WTC11 (cell line): ENCODE measurements at regions not wholly inside any gene's neighbourhood (a gene's known extent, or its start where the extent isn't known, plus 50 kb on each side); places are given as distances from the start of the nearest gene placed in this dataset.

Experiments
- ATAC-seq: fragments of 200-7000 bp; cut with Tn5 transposase; 2 replicates; pipeline ENCODE4 v1.10.0; 2021; ENCODE audit warnings: mild to moderate bottlenecking, moderate library complexity
- CTCF ChIA-PET: fragments of 300-600 bp; sonication (Branson Sonifier 250); formaldehyde crosslinking; loops from one replicate; lab custom pipeline; 2021; ENCODE audit warnings: antibody characterized with exemption; lab: Charles Lee
- POLR2A ChIA-PET: fragments of 350-600 bp; sonication (Branson Sonifier 250); formaldehyde crosslinking; loops from one replicate; lab custom pipeline; 2021; ENCODE audit warnings: antibody characterized with exemption; lab: Charles Lee
- DNase-seq: peaks from one replicate; pipeline ENCODE4 v3.0.0; 2021; ENCODE audit warnings: low spot score
- H3K27ac Mint-ChIP-seq: 2 replicates; pipeline ENCODE4 v1.8.0; 2021; ENCODE audit warnings: mixed read lengths
- H3K27me3 Mint-ChIP-seq: 2 replicates; pipeline ENCODE4 v1.8.0; 2021; ENCODE audit warnings: low read depth, mild to moderate bottlenecking, moderate library complexity, mixed read lengths
- H3K36me3 Mint-ChIP-seq: 2 replicates; pipeline ENCODE4 v1.8.0; 2021; ENCODE audit warnings: mixed read lengths
- H3K4me1 Mint-ChIP-seq: 2 replicates; pipeline ENCODE4 v1.8.0; 2022; ENCODE audit warnings: mixed read lengths
- H3K4me3 Mint-ChIP-seq: 2 replicates; pipeline ENCODE4 v1.8.0; 2021; ENCODE audit warnings: mild to moderate bottlenecking, moderate library complexity, mixed read lengths
- H3K9me3 Mint-ChIP-seq: 2 replicates; pipeline ENCODE4 v1.8.0; 2021; ENCODE audit warnings: mixed read lengths
- CREM ChIP-seq: sonication (generic); formaldehyde crosslinking; IDR thresholded peaks from 2 replicates; pipeline ENCODE4 v1.8.1; 2022; ENCODE audit warnings: mild to moderate bottlenecking, missing genetic modification reagents, moderate library complexity
- ESRRA ChIP-seq: sonication (generic); formaldehyde crosslinking; IDR thresholded peaks from 2 replicates; pipeline ENCODE4 v1.8.1; 2022; ENCODE audit warnings: mild to moderate bottlenecking, missing genetic modification reagents, borderline replicate concordance
- GTF2I ChIP-seq: fragments of 250-450 bp; sonication (Bioruptor Pico); conservative IDR thresholded peaks from 2 replicates; pipeline ENCODE4 v1.4.0; 2021; ENCODE audit warnings: mild to moderate bottlenecking
- IRF2 ChIP-seq: sonication (generic); formaldehyde crosslinking; IDR thresholded peaks from 2 replicates; pipeline ENCODE4 v1.8.0; 2022; ENCODE audit warnings: low read depth, missing genetic modification reagents, borderline replicate concordance
- KAT7 ChIP-seq: sonication (generic); formaldehyde crosslinking; IDR thresholded peaks from 2 replicates; pipeline ENCODE4 v1.8.1; 2023; ENCODE audit warnings: missing genetic modification reagents, mild to moderate bottlenecking, borderline replicate concordance
- NFE2L1 ChIP-seq: sonication (generic); formaldehyde crosslinking; IDR thresholded peaks from 2 replicates; pipeline ENCODE4 v1.8.1; 2023; ENCODE audit warnings: missing genetic modification reagents
- RORB ChIP-seq: fragments of 250-450 bp; sonication (Bioruptor Pico); IDR thresholded peaks from 2 replicates; pipeline ENCODE4 v1.9.0; 2021; ENCODE audit warnings: mild to moderate bottlenecking
- ZBTB21 ChIP-seq: sonication (generic); formaldehyde crosslinking; IDR thresholded peaks from 2 replicates; pipeline ENCODE4 v1.8.1; 2023; ENCODE audit warnings: mild to moderate bottlenecking, missing genetic modification reagents, borderline replicate concordance
- ZNF121 ChIP-seq: sonication (generic); formaldehyde crosslinking; IDR thresholded peaks from 2 replicates; pipeline ENCODE4 v1.8.0; 2023; ENCODE audit warnings: missing genetic modification reagents
- ZNF219 ChIP-seq: sonication (generic); formaldehyde crosslinking; IDR thresholded peaks from 2 replicates; pipeline ENCODE4 v1.8.0; 2023; ENCODE audit warnings: missing genetic modification reagents, mild to moderate bottlenecking, borderline replicate concordance
- ZNF396 ChIP-seq: fragments of 250-450 bp; sonication (Bioruptor Pico); IDR thresholded peaks from 2 replicates; pipeline ENCODE4 v1.8.0; 2021; ENCODE audit warnings: mild to moderate bottlenecking, moderate library complexity, borderline replicate concordance
- TF ChIP-seq, protein P1 (sequence below): sonication (generic); formaldehyde crosslinking; conservative IDR thresholded peaks from 2 replicates; pipeline ENCODE4 v1.8.1; 2022; ENCODE audit warnings: mild to moderate bottlenecking, missing genetic modification reagents
- TF ChIP-seq, protein P2 (sequence below): sonication (generic); formaldehyde crosslinking; IDR thresholded peaks from 2 replicates; pipeline ENCODE4 v1.8.1; 2023; ENCODE audit warnings: mild to moderate bottlenecking, missing genetic modification reagents, borderline replicate concordance
- TF ChIP-seq, protein P3 (sequence below): sonication (generic); formaldehyde crosslinking; IDR thresholded peaks from 2 replicates; pipeline ENCODE4 v1.8.0; 2023; ENCODE audit warnings: mild to moderate bottlenecking, missing genetic modification reagents
- TF ChIP-seq, protein P4 (sequence below): sonication (generic); formaldehyde crosslinking; IDR thresholded peaks from 2 replicates; pipeline ENCODE4 v1.8.1; 2022; ENCODE audit warnings: missing genetic modification reagents, borderline replicate concordance
- TF ChIP-seq, protein P5 (sequence below): sonication (generic); formaldehyde crosslinking; IDR thresholded peaks from 2 replicates; pipeline ENCODE4 v1.8.1; 2023; ENCODE audit warnings: mild to moderate bottlenecking, missing genetic modification reagents
- TF ChIP-seq, protein P6 (sequence below): sonication (generic); formaldehyde crosslinking; IDR thresholded peaks from 2 replicates; pipeline ENCODE4 v1.8.1; 2022; ENCODE audit warnings: low read depth, mild to moderate bottlenecking, moderate library complexity, missing genetic modification reagents, borderline replicate concordance

DNA sequence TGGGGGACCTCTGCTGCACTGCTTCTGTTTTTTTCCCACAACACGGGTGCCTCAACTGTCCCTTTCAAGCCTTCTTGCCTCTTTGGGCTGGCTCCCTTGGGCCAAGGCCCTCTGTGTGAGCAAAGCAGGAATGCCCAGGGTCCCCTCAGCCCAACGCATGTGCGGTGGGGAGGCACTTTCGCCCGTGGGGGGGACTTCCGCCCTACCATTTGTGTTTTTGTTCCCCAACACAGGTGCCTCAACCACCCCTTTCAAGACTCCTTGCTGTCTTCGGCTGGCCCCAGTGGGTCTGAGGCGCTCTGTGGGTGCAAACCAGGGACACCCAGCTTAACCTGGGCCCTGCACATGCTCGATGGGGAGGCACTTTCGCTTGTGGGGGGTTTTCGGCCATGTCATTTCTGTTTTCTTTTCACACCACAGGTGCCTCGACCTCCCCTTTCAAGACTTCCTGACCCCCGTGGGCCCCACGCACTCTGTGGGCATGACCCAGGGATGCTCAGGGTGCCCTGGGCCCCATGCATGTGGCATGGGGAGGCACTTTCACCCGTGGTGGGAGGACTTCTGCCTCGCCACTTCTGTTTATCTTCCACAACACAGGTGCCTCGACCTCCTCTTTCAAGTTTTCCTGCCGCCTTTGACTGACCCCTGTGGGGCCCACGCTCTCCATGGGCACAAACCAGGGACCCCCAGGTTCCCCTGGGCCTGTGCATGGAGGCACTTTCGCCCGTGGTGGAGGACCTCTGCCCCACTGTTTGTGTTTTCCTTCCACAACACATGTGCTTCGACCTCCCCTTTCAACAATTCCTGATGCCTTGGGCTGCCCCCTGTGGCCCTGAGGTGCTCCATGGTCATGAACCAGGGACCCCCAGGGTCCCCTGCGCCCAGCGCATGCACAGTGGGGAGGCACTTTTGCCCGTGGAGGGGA, 365.7 kb downstream of the ALG10 start:
- Mint-ChIP-seq H3K27me3 (peaks cover 11% of the 10 kb centered on the region), H3K27ac (no peak overlapping the region), H3K9me3 (peaks cover 46% of the 10 kb centered on the region), H3K4me3 (no peak overlapping the region), H3K36me3 (peaks cover 66% of the 10 kb centered on the region), H3K4me1 (no peaks in the 10 kb centered on the region)
- ChIA-PET CTCF (no interaction called here), POLR2A (no interaction called here)
- DNase-seq (no peak), ATAC-seq (no peak)
- TF ChIP-seq ESRRA (CRISPR knock-in tag), result no peak
- TF ChIP-seq ZNF219 (CRISPR knock-in tag), result no peak
- no peak for TF ChIP-seq KAT7 (CRISPR knock-in tag)
- no peak for TF ChIP-seq NFE2L1 (CRISPR knock-in tag)
- TF ChIP-seq CREM, result no peak
- no peak for TF ChIP-seq ZNF121 (CRISPR knock-in tag)
- TF ChIP-seq, protein P1, sequence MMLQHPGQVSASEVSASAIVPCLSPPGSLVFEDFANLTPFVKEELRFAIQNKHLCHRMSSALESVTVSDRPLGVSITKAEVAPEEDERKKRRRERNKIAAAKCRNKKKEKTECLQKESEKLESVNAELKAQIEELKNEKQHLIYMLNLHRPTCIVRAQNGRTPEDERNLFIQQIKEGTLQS (CRISPR knock-in tag), result no peak

DNA sequence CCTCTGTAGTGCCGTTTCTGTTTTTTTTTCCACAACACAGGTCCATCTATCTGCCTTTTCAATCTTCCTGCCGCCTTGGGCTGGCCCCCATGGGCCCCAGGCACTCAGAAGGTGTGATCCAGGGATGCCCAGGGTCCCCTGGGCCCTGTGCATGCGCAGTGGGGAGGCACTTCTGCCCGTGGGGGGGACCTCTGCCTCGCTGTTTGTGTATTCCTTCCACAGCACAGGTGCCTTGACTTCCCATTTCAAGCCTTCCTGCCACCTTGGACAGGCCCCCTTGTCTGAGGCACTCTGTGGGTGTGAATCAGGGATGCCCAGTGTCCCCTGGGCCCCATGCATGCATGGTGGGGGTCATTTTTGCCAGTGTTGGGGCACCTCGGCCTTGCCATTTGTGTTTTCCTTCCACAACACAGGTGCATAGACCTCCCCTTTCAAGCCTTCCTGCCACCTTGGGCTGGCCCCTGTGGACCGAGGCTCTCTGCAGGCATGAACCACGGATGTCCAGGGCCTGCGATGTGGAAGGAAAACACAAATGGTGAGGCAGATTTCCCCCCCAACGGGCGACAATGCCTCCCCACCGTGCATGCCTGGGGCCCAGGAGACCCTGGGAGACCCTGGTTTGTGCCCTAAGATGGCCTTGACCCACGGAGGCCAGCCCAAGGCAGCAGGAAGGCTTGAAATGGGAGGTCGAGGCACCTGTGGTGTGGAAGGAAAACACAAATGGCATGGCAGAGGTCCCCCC, 366.5 kb downstream of the ALG10 start:
- TF ChIP-seq ESRRA (CRISPR knock-in tag) (no peak), ZBTB21 (CRISPR knock-in tag) (no peak), IRF2 (CRISPR knock-in tag) (no peak)
- TF ChIP-seq, protein P2, sequence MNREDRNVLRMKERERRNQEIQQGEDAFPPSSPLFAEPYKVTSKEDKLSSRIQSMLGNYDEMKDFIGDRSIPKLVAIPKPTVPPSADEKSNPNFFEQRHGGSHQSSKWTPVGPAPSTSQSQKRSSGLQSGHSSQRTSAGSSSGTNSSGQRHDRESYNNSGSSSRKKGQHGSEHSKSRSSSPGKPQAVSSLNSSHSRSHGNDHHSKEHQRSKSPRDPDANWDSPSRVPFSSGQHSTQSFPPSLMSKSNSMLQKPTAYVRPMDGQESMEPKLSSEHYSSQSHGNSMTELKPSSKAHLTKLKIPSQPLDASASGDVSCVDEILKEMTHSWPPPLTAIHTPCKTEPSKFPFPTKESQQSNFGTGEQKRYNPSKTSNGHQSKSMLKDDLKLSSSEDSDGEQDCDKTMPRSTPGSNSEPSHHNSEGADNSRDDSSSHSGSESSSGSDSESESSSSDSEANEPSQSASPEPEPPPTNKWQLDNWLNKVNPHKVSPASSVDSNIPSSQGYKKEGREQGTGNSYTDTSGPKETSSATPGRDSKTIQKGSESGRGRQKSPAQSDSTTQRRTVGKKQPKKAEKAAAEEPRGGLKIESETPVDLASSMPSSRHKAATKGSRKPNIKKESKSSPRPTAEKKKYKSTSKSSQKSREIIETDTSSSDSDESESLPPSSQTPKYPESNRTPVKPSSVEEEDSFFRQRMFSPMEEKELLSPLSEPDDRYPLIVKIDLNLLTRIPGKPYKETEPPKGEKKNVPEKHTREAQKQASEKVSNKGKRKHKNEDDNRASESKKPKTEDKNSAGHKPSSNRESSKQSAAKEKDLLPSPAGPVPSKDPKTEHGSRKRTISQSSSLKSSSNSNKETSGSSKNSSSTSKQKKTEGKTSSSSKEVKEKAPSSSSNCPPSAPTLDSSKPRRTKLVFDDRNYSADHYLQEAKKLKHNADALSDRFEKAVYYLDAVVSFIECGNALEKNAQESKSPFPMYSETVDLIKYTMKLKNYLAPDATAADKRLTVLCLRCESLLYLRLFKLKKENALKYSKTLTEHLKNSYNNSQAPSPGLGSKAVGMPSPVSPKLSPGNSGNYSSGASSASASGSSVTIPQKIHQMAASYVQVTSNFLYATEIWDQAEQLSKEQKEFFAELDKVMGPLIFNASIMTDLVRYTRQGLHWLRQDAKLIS (CRISPR knock-in tag), result no peak
- peaks cover 48% of the 10 kb centered on the region for H3K9me3 Mint-ChIP-seq

DNA sequence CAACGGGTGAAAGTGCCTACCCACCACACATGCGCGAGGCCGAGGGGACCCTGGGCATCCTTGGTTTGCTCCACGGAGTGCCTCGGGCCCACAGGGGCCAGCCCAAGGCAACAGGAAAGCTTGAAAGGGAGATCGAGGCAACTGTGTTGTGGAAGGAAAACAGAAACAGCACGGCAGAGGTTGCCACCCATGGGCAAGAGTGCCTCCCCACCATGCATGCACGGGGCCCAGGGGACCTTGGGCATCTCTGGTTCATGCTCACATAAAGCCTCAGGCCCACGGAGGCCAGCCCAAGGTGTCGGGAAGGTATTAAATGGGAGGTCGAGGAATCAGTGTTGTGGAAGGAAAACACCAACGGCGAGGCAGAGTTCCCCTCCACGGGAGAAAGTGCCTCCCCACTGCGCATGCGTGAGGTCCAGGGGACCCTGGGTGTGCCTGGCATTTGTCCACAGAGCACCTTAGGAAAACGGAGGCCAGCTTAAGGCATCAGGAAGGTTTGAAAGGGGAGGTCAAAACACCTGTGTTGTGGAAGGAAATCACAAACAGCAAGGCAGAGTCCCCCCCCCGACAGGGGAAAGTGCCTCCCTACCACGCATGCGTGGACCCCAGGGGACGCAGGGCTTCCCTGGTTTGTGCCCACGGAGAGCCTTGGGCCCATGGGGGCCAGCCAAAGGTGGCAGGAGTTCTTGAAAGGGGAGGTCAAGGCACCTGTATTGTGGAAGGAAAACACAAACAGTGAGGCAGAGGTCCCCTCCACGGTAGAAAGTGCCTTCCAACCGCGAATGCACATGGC, 367.3 kb downstream of the ALG10 start:
- peaks cover 69% of the 10 kb centered on the region for H3K36me3 Mint-ChIP-seq
- no peak overlapping the region for H3K27ac Mint-ChIP-seq
- DNase-seq (no peak), ATAC-seq (no peak)
- peaks cover 11% of the 10 kb centered on the region for H3K27me3 Mint-ChIP-seq
- H3K9me3 Mint-ChIP-seq, result peaks cover 54% of the 10 kb centered on the region
- H3K4me1 Mint-ChIP-seq, result no peaks in the 10 kb centered on the region
- ChIA-PET CTCF (no interaction called here), POLR2A (no interaction called here)
- H3K4me3 Mint-ChIP-seq, result no peak overlapping the region
- TF ChIP-seq ZNF396 (CRISPR knock-in tag), result no peak
- TF ChIP-seq RORB, result no peak
- TF ChIP-seq GTF2I (CRISPR knock-in tag), result no peak
- TF ChIP-seq, protein P3, sequence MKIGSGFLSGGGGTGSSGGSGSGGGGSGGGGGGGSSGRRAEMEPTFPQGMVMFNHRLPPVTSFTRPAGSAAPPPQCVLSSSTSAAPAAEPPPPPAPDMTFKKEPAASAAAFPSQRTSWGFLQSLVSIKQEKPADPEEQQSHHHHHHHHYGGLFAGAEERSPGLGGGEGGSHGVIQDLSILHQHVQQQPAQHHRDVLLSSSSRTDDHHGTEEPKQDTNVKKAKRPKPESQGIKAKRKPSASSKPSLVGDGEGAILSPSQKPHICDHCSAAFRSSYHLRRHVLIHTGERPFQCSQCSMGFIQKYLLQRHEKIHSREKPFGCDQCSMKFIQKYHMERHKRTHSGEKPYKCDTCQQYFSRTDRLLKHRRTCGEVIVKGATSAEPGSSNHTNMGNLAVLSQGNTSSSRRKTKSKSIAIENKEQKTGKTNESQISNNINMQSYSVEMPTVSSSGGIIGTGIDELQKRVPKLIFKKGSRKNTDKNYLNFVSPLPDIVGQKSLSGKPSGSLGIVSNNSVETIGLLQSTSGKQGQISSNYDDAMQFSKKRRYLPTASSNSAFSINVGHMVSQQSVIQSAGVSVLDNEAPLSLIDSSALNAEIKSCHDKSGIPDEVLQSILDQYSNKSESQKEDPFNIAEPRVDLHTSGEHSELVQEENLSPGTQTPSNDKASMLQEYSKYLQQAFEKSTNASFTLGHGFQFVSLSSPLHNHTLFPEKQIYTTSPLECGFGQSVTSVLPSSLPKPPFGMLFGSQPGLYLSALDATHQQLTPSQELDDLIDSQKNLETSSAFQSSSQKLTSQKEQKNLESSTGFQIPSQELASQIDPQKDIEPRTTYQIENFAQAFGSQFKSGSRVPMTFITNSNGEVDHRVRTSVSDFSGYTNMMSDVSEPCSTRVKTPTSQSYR (CRISPR knock-in tag), result no peak
- TF ChIP-seq, protein P4, sequence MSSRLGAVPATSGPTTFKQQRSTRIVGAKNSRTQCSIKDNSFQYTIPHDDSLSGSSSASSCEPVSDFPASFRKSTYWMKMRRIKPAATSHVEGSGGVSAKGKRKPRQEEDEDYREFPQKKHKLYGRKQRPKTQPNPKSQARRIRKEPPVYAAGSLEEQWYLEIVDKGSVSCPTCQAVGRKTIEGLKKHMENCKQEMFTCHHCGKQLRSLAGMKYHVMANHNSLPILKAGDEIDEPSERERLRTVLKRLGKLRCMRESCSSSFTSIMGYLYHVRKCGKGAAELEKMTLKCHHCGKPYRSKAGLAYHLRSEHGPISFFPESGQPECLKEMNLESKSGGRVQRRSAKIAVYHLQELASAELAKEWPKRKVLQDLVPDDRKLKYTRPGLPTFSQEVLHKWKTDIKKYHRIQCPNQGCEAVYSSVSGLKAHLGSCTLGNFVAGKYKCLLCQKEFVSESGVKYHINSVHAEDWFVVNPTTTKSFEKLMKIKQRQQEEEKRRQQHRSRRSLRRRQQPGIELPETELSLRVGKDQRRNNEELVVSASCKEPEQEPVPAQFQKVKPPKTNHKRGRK, result no peak
- TF ChIP-seq, protein P5, sequence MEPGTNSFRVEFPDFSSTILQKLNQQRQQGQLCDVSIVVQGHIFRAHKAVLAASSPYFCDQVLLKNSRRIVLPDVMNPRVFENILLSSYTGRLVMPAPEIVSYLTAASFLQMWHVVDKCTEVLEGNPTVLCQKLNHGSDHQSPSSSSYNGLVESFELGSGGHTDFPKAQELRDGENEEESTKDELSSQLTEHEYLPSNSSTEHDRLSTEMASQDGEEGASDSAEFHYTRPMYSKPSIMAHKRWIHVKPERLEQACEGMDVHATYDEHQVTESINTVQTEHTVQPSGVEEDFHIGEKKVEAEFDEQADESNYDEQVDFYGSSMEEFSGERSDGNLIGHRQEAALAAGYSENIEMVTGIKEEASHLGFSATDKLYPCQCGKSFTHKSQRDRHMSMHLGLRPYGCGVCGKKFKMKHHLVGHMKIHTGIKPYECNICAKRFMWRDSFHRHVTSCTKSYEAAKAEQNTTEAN (CRISPR knock-in tag), result no peak
- TF ChIP-seq, protein P6, sequence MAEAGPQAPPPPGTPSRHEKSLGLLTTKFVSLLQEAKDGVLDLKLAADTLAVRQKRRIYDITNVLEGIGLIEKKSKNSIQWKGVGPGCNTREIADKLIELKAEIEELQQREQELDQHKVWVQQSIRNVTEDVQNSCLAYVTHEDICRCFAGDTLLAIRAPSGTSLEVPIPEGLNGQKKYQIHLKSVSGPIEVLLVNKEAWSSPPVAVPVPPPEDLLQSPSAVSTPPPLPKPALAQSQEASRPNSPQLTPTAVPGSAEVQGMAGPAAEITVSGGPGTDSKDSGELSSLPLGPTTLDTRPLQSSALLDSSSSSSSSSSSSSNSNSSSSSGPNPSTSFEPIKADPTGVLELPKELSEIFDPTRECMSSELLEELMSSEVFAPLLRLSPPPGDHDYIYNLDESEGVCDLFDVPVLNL (CRISPR knock-in tag), result no peak

More for the DNA sequence above, 366.5 kb downstream of the ALG10 start:
- ATAC-seq (no peak), DNase-seq (no peak)
- no peaks in the 10 kb centered on the region for H3K4me1 Mint-ChIP-seq
- peaks cover 68% of the 10 kb centered on the region for H3K36me3 Mint-ChIP-seq
- ChIA-PET POLR2A (no interaction called here), CTCF (no interaction called here)
- peaks cover 11% of the 10 kb centered on the region for H3K27me3 Mint-ChIP-seq
- no peak overlapping the region for H3K4me3 Mint-ChIP-seq
- no peak overlapping the region for H3K27ac Mint-ChIP-seq
